Fibroblast of lung (primary cell): ENCODE measurements at regions not wholly inside any gene's neighbourhood (a gene's known extent, or its start where the extent isn't known, plus 50 kb on each side); places are given as distances from the start of the nearest gene placed in this dataset.

Experiments used
- CTCF ChIP-seq, 2 donors: IDR thresholded peaks in 1 of 2; conservative IDR thresholded peaks in 1 of 2; 1 replicate in 1 of 2; 2 replicates in 1 of 2; pipeline ENCODE4 v1.5.1; 2011 to 2012; ENCODE audit warnings: low read length in 2 of 2, control low read depth in 1 of 2, inconsistent platforms in 1 of 2, low read depth in 1 of 2, mild to moderate bottlenecking in 1 of 2
- EZH2 ChIP-seq: IDR thresholded peaks from 2 replicates; pipeline ENCODE4 v1.5.1; 2012; ENCODE audit warnings: low read length, control low read depth, mild to moderate bottlenecking; ENCODE audit errors: missing control alignments

- no peak for TF ChIP-seq CTCF (conservative IDR thresholded peaks at IDR 0.05 in 1 of 2, IDR thresholded peaks at IDR 0.05 in 1 of 2; ENCODE audit: low read depth in 1 of 2, low read length in 2 of 2)
- TF ChIP-seq EZH2, result no peak
Measured at GRCh38 chr22:49505337-49506009, 322.2 kb downstream of the BRD1 start.
